ENCODE measurements at regions not wholly inside any gene's neighbourhood (a gene's known extent, or its start where the extent isn't known, plus 50 kb on each side); places are given as distances from the start of the nearest gene placed in this dataset.
A peak's percentile ranks its signal among the peaks of the same experiment; 100 is the strongest.

DNA sequence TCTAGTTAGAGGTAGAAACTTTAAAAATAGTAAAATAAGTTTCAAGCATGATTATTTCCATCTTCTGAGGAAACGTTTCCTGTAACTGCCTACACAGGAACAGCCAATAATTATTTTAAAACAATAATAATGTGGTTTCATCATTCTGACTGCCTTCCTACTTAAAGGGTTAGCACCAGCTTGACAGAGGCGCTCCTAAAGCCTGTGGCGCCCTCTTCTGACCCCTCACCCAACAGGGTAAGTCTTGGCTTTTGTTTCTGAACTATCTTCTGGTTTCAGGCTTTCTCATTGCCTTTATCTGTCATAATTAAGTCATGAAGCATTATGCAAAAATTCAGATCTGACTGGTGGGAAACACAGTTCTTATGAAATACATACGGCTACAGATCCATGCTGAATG, 96.7 kb downstream of the ITM2A start:
- DNase-seq (ENCODE audit: low spot score, unreplicated experiment), result no peak
- Mint-ChIP-seq H3K4me3 (ENCODE audit: low read depth) (no peak overlapping the region), H3K27me3 (no peaks in the 10 kb centered on the region), H3K9me3 (ENCODE audit: low read depth) (peaks cover 4% of the 10 kb centered on the region), H3K27ac (no peak overlapping the region), H3K4me1 (ENCODE audit: low read depth) (no peaks in the 10 kb centered on the region), H3K36me3 (ENCODE audit: insufficient read depth) (no peaks in the 10 kb centered on the region)
- TF ChIP-seq, protein P1, sequence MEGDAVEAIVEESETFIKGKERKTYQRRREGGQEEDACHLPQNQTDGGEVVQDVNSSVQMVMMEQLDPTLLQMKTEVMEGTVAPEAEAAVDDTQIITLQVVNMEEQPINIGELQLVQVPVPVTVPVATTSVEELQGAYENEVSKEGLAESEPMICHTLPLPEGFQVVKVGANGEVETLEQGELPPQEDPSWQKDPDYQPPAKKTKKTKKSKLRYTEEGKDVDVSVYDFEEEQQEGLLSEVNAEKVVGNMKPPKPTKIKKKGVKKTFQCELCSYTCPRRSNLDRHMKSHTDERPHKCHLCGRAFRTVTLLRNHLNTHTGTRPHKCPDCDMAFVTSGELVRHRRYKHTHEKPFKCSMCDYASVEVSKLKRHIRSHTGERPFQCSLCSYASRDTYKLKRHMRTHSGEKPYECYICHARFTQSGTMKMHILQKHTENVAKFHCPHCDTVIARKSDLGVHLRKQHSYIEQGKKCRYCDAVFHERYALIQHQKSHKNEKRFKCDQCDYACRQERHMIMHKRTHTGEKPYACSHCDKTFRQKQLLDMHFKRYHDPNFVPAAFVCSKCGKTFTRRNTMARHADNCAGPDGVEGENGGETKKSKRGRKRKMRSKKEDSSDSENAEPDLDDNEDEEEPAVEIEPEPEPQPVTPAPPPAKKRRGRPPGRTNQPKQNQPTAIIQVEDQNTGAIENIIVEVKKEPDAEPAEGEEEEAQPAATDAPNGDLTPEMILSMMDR (IDR thresholded peaks at IDR 0.05; ENCODE audit: unreplicated experiment), result peak; percentile 37

DNA sequence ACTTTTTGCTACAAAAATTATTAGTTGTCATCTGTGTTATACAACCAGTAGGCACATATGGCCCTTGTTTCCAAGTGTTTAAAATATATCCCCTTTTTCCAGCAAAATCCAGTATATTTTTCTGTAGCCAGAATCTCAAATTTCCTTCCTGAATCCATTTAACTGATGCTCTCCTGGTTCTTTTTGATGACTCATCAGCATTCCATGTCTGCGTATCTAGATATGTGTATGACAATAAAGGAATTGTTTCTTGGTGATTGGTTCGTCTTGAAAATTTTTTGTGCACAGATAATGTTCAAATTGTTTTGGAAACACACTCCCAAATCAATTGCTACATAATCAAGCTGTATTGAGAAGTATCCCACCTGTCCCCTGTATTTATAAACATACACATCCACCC, 98.3 kb downstream of the ITM2A start:
- no peaks in the 10 kb centered on the region for H3K36me3 Mint-ChIP-seq (ENCODE audit: insufficient read depth)
- no peak for DNase-seq (ENCODE audit: low spot score, unreplicated experiment)
- no peak overlapping the region for H3K4me3 Mint-ChIP-seq (ENCODE audit: low read depth)
- TF ChIP-seq, protein P1 (IDR thresholded peaks at IDR 0.05; ENCODE audit: unreplicated experiment), result no peak
- no peaks in the 10 kb centered on the region for H3K27me3 Mint-ChIP-seq
- H3K9me3 Mint-ChIP-seq (ENCODE audit: low read depth), result peaks cover under 1% of the 10 kb centered on the region
- no peak overlapping the region for H3K27ac Mint-ChIP-seq
- H3K4me1 Mint-ChIP-seq (ENCODE audit: low read depth), result no peaks in the 10 kb centered on the region

DNA sequence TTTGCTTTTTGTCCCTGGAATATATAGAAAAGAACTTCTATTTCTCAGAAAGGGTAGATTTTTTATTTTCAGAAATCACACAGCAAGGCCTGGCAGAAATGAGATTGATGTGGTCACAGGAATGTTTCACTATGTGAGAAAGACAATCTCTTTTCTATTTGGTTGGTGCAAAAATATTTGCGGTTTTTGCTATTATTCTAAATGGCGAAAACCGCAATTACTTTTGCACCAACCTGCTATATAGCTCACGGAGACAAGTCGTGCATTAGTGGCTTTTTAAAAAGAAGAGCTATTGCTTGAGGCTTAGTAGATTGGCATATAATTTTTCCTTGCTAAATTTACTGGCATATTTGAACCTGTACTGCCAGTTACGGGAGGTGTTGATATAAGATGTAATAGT, 100.4 kb downstream of the ITM2A start:
- H3K9me3 Mint-ChIP-seq (ENCODE audit: low read depth), result no peaks in the 10 kb centered on the region
- no peak overlapping the region for H3K4me3 Mint-ChIP-seq (ENCODE audit: low read depth)
- H3K27me3 Mint-ChIP-seq, result no peaks in the 10 kb centered on the region
- no peak overlapping the region for H3K27ac Mint-ChIP-seq
- DNase-seq (ENCODE audit: low spot score, unreplicated experiment), result no peak
- no peaks in the 10 kb centered on the region for H3K4me1 Mint-ChIP-seq (ENCODE audit: low read depth)
- TF ChIP-seq, protein P1 (IDR thresholded peaks at IDR 0.05; ENCODE audit: unreplicated experiment), result no peak
- H3K36me3 Mint-ChIP-seq (ENCODE audit: insufficient read depth), result no peaks in the 10 kb centered on the region

DNA sequence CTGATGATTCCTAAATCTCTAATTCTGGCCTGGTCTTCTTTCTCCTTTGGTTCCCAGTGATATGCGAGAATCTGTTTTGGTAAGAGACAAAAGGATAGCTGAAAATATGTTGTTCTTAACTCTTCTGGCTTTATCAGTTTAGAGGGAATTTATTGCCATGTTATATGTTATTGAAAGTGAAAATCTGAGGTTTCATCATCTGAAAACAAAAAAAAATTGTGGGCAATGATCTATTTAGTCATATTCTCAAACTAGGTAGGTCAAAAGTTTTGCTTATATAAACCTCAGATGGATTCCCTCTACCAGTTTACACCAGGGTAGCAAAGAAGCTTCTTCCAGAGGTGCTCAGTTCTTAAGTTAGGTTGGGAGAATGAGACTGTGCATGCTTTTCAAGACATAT, 103.6 kb downstream of the ITM2A start:
- Mint-ChIP-seq H3K27ac (no peak overlapping the region), H3K36me3 (ENCODE audit: insufficient read depth) (no peaks in the 10 kb centered on the region), H3K27me3 (no peaks in the 10 kb centered on the region), H3K4me3 (ENCODE audit: low read depth) (no peak overlapping the region), H3K4me1 (ENCODE audit: low read depth) (no peaks in the 10 kb centered on the region), H3K9me3 (ENCODE audit: low read depth) (no peaks in the 10 kb centered on the region)
- DNase-seq (ENCODE audit: low spot score, unreplicated experiment), result no peak
- TF ChIP-seq, protein P1 (IDR thresholded peaks at IDR 0.05; ENCODE audit: unreplicated experiment), result no peak

DNA sequence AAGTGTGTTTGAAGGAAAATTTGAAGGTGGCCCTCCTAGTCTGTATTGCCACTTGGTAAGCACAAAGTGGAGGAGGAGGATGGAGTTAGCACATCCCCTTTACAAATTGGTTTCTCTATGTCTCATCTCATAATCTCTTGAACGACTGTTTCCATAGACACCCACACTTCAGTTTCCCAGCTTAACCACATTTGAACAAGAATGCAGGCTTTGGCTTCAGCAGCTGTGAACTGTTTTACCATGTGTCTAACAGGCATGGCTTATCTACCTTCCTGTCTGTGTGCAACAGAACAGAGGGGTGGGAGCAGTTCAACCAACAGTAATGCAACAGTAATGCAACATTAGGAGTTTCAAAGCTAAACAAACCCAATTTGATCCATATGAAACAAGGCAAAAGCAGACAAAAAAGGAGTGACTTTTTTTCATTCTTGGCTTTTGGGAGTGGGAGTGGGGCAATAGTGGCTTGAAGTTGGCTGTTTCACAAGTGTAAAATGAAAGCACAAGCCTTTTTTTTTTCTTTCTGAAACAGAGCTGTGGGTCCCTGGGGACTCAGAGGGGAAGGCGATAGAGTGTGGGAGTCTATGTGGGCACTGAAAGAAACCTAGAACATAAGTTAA, 108.0 kb downstream of the ITM2A start:
- Mint-ChIP-seq H3K4me1 (ENCODE audit: low read depth) (no peaks in the 10 kb centered on the region), H3K27me3 (no peaks in the 10 kb centered on the region), H3K27ac (no peak overlapping the region), H3K4me3 (ENCODE audit: low read depth) (no peak overlapping the region), H3K36me3 (ENCODE audit: insufficient read depth) (no peaks in the 10 kb centered on the region), H3K9me3 (ENCODE audit: low read depth) (peaks cover 13% of the 10 kb centered on the region)
- TF ChIP-seq, protein P1 (IDR thresholded peaks at IDR 0.05; ENCODE audit: unreplicated experiment), result no peak
- no peak for DNase-seq (ENCODE audit: low spot score, unreplicated experiment)
